B cell (primary cell): ENCODE measurements at regions not wholly inside any gene's neighbourhood (a gene's known extent, or its start where the extent isn't known, plus 50 kb on each side); places are given as distances from the start of the nearest gene placed in this dataset.

Experiments used
- ATAC-seq: fragments of 200-7000 bp; cut with Tn5 transposase; one replicate; pipeline ENCODE4 v1.10.0; 2021; ENCODE audit warnings: low read depth, mild to moderate bottlenecking, moderate number of reproducible peaks, moderate library complexity
- CTCF ChIA-PET: fragments of 350-600 bp; sonication (Branson Sonifier 250); formaldehyde crosslinking; loops from one replicate; lab custom pipeline; 2021; ENCODE audit warnings: antibody characterized with exemption, inconsistent platforms; lab: Charles Lee
- POLR2A ChIA-PET: fragments of 350-600 bp; sonication (Branson Sonifier 250); formaldehyde crosslinking; loops from one replicate; lab custom pipeline; 2021; ENCODE audit warnings: antibody characterized with exemption; lab: Charles Lee
- DNase-seq: peaks from one replicate; pipeline ENCODE4 v3.0.0; 2013
- H2AFZ ChIP-seq: 2 replicates; pipeline ENCODE4 v1.6.1; 2012; ENCODE audit warnings: mild to moderate bottlenecking, low read depth, low read length; ENCODE audit not compliant: insufficient read depth, poor library complexity, severe bottlenecking
- H3K27ac ChIP-seq, 2 donors: 1 replicate in 1 of 2; 2 replicates in 1 of 2; pipeline ENCODE4 v1.5.1; 2012 to 2013; ENCODE audit warnings: low read length in 2 of 2, mild to moderate bottlenecking in 2 of 2, moderate library complexity in 1 of 2
- H3K27me3 ChIP-seq, 4 experiments: fragments of 200-600 bp in 1 of 4; sonication (generic) in 1 of 4; replicated peaks in 1 of 4; 1 replicate in 2 of 4; 2 replicates in 2 of 4; pipeline versions ENCODE4 v1.6.1 to v1.7.0; 2013 to 2016; ENCODE audit warnings: low read length in 3 of 4, mild to moderate bottlenecking in 2 of 4, mixed read lengths in 1 of 4, moderate library complexity in 1 of 4; ENCODE audit not compliant: insufficient read depth in 4 of 4, control insufficient read depth in 3 of 4; ENCODE audit errors: control extremely low read depth in 1 of 4
- H3K36me3 ChIP-seq, 2 experiments: replicated peaks in 1 of 2; 1 replicate in 1 of 2; 2 replicates in 1 of 2; pipeline versions ENCODE4 v1.6.1 to v1.7.1; 2013; ENCODE audit warnings: low read length in 1 of 2; ENCODE audit not compliant: insufficient read depth in 2 of 2, control insufficient read depth in 1 of 2; ENCODE audit errors: control extremely low read depth in 1 of 2, extremely low read depth in 1 of 2
- H3K4me1 ChIP-seq, 2 donors: fragments of 200-600 bp in 1 of 2; sonication (generic) in 1 of 2; 1 replicate in 1 of 2; 2 replicates in 1 of 2; pipeline versions ENCODE4 v1.5.1 to v1.6.1; 2013 to 2017; ENCODE audit warnings: low read length in 2 of 2; ENCODE audit not compliant: control insufficient read depth in 2 of 2, insufficient read depth in 2 of 2
- H3K4me2 ChIP-seq: replicated peaks from 2 replicates; pipeline ENCODE3; 2012; ENCODE audit warnings: mild to moderate bottlenecking, low read depth, low read length; ENCODE audit not compliant: poor library complexity, severe bottlenecking
- H3K4me3 ChIP-seq, 5 experiments: fragments of 200-600 bp in 1 of 5; sonication (generic) in 1 of 5; 1 replicate in 3 of 5; 2 replicates in 2 of 5; pipeline versions ENCODE4 v1.5.1 to v1.7.0; 2011 to 2016; ENCODE audit warnings: low read length in 4 of 5, mild to moderate bottlenecking in 4 of 5, low read depth in 2 of 5, control low read depth in 1 of 5, moderate library complexity in 1 of 5; ENCODE audit not compliant: insufficient read depth in 1 of 5; ENCODE audit errors: control extremely low read depth in 1 of 5, extremely low read depth in 1 of 5
- H3K79me2 ChIP-seq: fragments of 200-600 bp; sonication (generic); one replicate; pipeline ENCODE4 v1.6.0; 2016; ENCODE audit warnings: low read length; ENCODE audit not compliant: control insufficient read depth, insufficient read depth
- H3K9ac ChIP-seq: fragments of 200-600 bp; sonication (generic); 2 replicates; pipeline ENCODE4 v1.6.1; 2017; ENCODE audit warnings: mild to moderate bottlenecking, low read length, moderate library complexity
- H3K9me3 ChIP-seq, 3 donors: one replicate each; pipeline versions ENCODE4 v1.6.1 to v1.7.1; 2013; ENCODE audit warnings: low read length in 2 of 3; ENCODE audit not compliant: control insufficient read depth in 2 of 3, insufficient read depth in 1 of 3; ENCODE audit errors: control extremely low read depth in 1 of 3
- H4K20me1 ChIP-seq: 2 replicates; pipeline ENCODE4 v1.6.0; 2012; ENCODE audit warnings: mild to moderate bottlenecking, low read length; ENCODE audit not compliant: insufficient read depth, control insufficient read depth, poor library complexity, severe bottlenecking
- H3K27ac Mint-ChIP-seq: one replicate; pipeline ENCODE4 v1.8.0; 2021; ENCODE audit warnings: mixed read lengths
- H3K27me3 Mint-ChIP-seq: one replicate; pipeline ENCODE4 v1.8.0; 2021; ENCODE audit warnings: mixed read lengths
- H3K4me1 Mint-ChIP-seq: one replicate; pipeline ENCODE4 v1.8.0; 2021; ENCODE audit warnings: mixed read lengths
- H3K4me3 Mint-ChIP-seq: one replicate; pipeline ENCODE4 v1.8.0; 2021; ENCODE audit warnings: mixed read lengths
- H3K9me3 Mint-ChIP-seq: one replicate; pipeline ENCODE4 v1.8.0; 2022; ENCODE audit warnings: mixed read lengths; ENCODE audit not compliant: insufficient read depth
- CTCF ChIP-seq: fragments of 200-600 bp; IDR thresholded peaks from one replicate; pipeline ENCODE4 v1.8.0; 2022; ENCODE audit warnings: antibody characterized with exemption, mild to moderate bottlenecking
- EZH2 ChIP-seq: IDR thresholded peaks from 2 replicates; pipeline ENCODE4 v1.6.1; 2012; ENCODE audit warnings: borderline replicate concordance, low read depth, mild to moderate bottlenecking, moderate library complexity, low read length; ENCODE audit not compliant: insufficient read depth, poor library complexity, severe bottlenecking
- WGBS: methylation state at CpG from one replicate; pipeline ENCODE4 v1.1.5; 2013; ENCODE audit warnings: missing lambda C conversion rate; ENCODE audit not compliant: insufficient coverage; 5-methylcytosine and 5-hydroxymethylcytosine counted together
- intact Hi-C: fragments of 100-400 bp; cut with micrococcal nuclease; formaldehyde crosslinking; loops from one replicate; pipeline ENCODE4 v1.10.0; 2022

- H3K9me3 Mint-ChIP-seq = no peaks in the 10 kb centered on the region
- ChIA-PET POLR2A (interaction anchor here (5.5 kb wide), 1 partner anchor 78 kb away, joined by 41 read pairs; no protein-coding TSS in a partner anchor), CTCF (interaction anchor here (0.9 kb wide), 1 partner anchor 269 kb away, joined by 3 read pairs; no protein-coding TSS in a partner anchor)
- no peak overlapping the region for H3K4me3 ChIP-seq
- no peak overlapping the region for H2AFZ ChIP-seq
- no peaks in the 10 kb centered on the region for H3K79me2 ChIP-seq
- no peaks in the 10 kb centered on the region for H3K27me3 ChIP-seq
- H3K9ac ChIP-seq = no peak overlapping the region
- no peaks in the 10 kb centered on the region for H3K9me3 ChIP-seq
- DNase-seq (no peak), ATAC-seq (no peak)
- H3K4me2 ChIP-seq = no peak overlapping the region
- TF ChIP-seq CTCF = no peak
- no peak for TF ChIP-seq EZH2
- H3K27ac Mint-ChIP-seq = no peak overlapping the region
- WGBS = no CpG with 5 or more reads among the region's 4 CpGs
- no peaks in the 10 kb centered on the region for H3K27me3 Mint-ChIP-seq
- H3K4me1 ChIP-seq = peaks cover 34 to 45% of the 10 kb centered on the region in 2 donors
- no peaks in the 10 kb centered on the region for H3K36me3 ChIP-seq
- intact Hi-C loops = no loop called here
- no peak overlapping the region for H3K27ac ChIP-seq
- H4K20me1 ChIP-seq = no peaks in the 10 kb centered on the region
- peaks cover 44% of the 10 kb centered on the region for H3K4me1 Mint-ChIP-seq
- H3K4me3 Mint-ChIP-seq = no peak overlapping the region
These were observed 81.8 kb downstream of the MID1IP1 start for GRCh38 chrX:38882894-38883626.

- intact Hi-C loops = no loop called here
- no CpG with 5 or more reads among the region's 1 CpG for WGBS
- Histone ChIP-seq H4K20me1 (no peaks in the 10 kb centered on the region), H3K9me3 (no peaks in the 10 kb centered on the region), H3K4me2 (no peak overlapping the region), H3K27ac (no peak overlapping the region), H2AFZ (no peak overlapping the region), H3K4me3 (no peak overlapping the region), H3K4me1 (peaks cover 8 to 17% of the 10 kb centered on the region in 2 donors), H3K79me2 (no peaks in the 10 kb centered on the region), H3K36me3 (no peaks in the 10 kb centered on the region), H3K9ac (no peak overlapping the region), H3K27me3 (no peaks in the 10 kb centered on the region)
- ChIA-PET CTCF (no interaction called here), POLR2A (no interaction called here)
- Mint-ChIP-seq H3K9me3 (no peaks in the 10 kb centered on the region), H3K27me3 (no peaks in the 10 kb centered on the region), H3K4me1 (peaks cover 17% of the 10 kb centered on the region), H3K4me3 (no peak overlapping the region), H3K27ac (no peak overlapping the region)
- ATAC-seq (no peak), DNase-seq (no peak)
- TF ChIP-seq EZH2 (no peak), CTCF (no peak)
These were observed 84.9 kb downstream of the MID1IP1 start for GRCh38 chrX:38886112-38886511.
